HG02798 (cell line): ENCODE measurements at regions not wholly inside any gene's neighbourhood (a gene's known extent, or its start where the extent isn't known, plus 50 kb on each side); places are given as distances from the start of the nearest gene placed in this dataset.
"Not testable (repeated sequence)": the region's sequence is repeated elsewhere in the genome, so short reads cannot be mapped to it uniquely, and the experiment has no call there.

ENCODE experiments used
- ATAC-seq: cut with Tn5 transposase; IDR thresholded peaks from one replicate; pipeline ENCODE4 v1.9.1; 2021; ENCODE audit warnings: mild to moderate bottlenecking; ENCODE audit not compliant: unreplicated experiment, poor library complexity

GRCh38 chr16:75836347-75837010, 110.2 kb upstream of the CPHXL start:
- no peak for ATAC-seq

- ATAC-seq, result no peak
Observed at GRCh38 chr16:75837264-75837663, 111.0 kb upstream of the CPHXL start.

GRCh38 chr16:75837681-75838080, 111.4 kb upstream of the CPHXL start:
- ATAC-seq, result no peak

DNA sequence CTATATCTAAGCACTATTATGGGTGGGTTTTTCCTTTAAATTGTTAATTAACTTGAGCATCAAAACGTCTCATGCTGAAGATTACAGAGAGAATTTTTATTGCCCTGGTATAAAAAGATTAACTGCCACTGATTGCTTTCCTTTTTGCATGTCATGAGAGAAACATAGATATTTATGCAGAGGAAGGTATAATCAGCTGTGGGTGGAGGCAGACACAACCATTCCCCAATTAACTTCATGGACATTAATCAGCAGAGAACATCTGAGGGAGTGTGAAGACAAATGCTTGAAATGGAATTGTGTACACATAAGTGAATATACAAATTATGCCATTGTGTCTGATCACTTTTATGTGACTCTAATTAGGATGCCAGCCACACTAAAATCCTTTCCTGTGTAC, 115.2 kb upstream of the CPHXL start:
- ATAC-seq, result no peak

GRCh38 chr16:75847172-75847571, 120.9 kb upstream of the CPHXL start:
- ATAC-seq, result no peak

GRCh38 chr16:75854152-75854551, 127.9 kb upstream of the CPHXL start:
- no peak for ATAC-seq

DNA sequence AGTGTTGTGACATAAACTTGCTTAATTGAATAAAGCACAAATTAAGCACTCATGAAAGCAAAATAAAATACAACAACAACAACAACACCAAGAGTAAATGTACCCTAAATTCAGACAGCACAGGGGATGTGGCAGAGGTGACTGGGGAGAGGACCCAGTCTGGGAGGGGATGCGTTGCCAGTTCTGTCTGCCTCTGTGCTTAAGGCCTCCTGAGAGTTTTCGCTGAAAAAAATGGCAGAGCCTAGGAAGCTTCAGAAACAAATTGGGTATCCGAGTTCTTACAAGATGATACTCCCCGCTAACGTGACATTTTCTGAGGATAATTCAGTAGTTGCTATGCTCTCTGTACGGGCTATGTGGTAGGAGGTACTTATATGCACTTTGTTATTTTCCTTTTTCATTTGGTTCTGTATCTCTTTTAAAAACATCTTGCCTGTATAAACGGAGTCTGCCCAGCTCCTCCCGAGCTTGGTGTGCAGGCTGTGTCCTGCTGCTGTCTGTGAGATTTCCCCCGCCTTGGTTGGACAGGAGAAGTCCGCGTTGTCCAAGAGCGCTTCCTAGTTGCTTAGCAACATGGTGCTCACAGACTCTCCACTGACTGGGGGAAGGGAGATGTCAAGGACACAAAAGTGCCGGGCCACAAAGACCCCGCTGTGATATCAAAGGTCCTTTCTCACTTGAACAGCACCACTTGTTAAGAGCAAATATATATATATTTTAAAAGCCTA, 134.2 kb upstream of the CPHXL start:
- no peak for ATAC-seq

- no peak for ATAC-seq
Observed at GRCh38 chr16:75861311-75862097, 135.2 kb upstream of the CPHXL start.

- ATAC-seq, result no peak
Observed at GRCh38 chr16:75862098-75862386, 135.8 kb upstream of the CPHXL start.

DNA sequence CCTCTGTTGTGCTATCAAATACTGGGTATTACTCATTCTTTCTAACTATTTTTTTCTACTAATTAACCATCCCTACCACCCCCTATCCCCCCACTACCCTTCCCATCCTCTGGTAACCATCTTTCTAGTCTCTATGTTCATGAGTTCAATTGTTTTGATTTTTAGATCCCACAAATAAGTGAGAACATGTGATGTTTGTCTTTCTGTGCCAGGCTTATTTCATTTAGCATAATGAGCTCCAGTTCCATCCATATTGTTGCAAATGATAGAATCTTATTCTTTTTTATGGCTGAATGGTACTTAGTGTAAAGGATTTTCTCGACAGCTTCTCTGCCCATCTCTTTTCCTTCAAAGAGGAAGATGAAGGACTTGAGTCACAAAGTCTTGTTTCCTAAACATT, 138.0 kb upstream of the CPHXL start:
- no peak for ATAC-seq

- ATAC-seq, result no peak
Observed at GRCh38 chr16:75865736-75866135, 139.4 kb upstream of the CPHXL start.

- no peak for ATAC-seq
Observed at GRCh38 chr16:75868636-75869632, 142.6 kb upstream of the CPHXL start.

GRCh38 chr16:75881280-75881679, 155.0 kb upstream of the CPHXL start:
- not testable (repeated sequence) for ATAC-seq

GRCh38 chr16:75899163-75899562, 172.9 kb upstream of the CPHXL start:
- ATAC-seq, result no peak

DNA sequence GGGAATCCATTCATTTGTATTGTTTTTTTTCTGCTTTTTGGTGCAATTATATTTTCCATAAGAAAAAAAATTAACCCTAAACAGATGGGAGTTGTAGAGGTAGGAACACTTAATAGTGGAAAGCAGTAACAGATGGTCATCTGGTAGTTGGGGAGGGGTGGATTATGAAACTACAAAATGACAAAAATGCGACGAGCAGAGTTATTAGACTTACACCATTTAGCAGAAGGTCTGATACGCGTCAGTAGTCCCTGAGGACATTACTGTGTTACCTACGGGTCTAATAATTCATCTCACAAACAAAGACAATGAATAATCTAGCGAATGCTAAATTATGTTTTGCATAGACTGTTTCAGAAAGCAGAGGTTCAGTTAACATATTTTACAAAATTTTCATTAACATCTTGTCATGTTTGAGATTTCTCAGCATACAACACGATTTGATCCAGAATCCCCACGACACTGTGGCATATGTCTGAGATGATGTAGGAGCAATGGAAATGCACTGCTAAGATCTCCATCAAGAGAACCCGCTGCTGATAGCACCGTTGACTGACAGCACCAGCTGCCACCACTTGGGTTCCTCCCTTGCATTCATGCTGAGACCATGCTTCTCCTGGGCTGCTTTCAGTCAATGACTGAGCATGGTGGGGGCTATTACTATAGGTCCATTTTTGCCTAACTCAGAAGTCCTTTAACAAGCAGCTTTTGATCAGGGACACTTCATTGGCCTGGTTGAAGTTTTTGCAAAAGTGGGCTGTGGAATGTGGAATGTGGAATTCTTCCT, 182.2 kb upstream of the CPHXL start:
- no peak for ATAC-seq

DNA sequence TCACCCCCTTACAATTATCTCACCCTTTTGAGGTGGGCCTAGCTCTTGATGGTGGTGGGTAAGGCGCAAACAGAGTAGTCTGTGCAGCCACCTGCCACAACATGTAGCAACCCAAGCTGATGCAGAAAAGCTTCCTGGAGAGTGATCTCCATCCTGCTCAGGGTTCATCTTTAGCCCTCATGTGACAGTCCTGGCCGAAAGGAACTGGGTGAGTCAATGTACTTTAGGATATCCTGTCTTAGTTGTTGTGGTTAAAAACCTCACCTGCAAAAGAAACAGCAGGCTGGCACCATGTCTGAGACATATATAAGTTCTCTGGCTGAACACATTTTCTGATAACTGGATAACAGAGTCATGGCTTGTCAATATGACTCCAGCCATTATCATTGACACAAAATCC, 183.5 kb upstream of the CPHXL start:
- ATAC-seq, result no peak

- ATAC-seq, result no peak
Observed at GRCh38 chr16:75911896-75912295, 185.6 kb upstream of the CPHXL start.

DNA sequence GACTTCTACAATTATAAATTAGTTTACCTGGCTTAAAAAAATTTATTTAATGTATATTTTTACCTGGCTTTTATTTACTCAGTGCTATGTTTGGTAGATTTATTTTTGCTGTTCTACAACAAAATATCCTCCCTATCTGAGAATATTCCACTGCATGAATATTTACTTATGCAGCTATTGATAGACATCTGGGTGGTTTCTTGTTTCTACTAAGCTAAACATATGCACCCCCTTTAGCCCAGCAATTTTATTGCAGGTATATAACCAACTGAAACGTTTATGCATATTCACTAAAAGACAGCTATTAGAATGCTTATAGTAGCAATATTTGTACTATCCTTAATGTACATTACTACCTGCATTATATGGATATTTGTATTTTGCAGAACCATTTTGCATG, 187.7 kb upstream of the CPHXL start:
- no peak for ATAC-seq

- no peak for ATAC-seq
Observed at GRCh38 chr16:75916451-75916850, 190.2 kb upstream of the CPHXL start.

GRCh38 chr16:75918109-75918508, 191.8 kb upstream of the CPHXL start:
- ATAC-seq, result no peak
